Natural killer cell (primary cell): ENCODE measurements at regions not wholly inside any gene's neighbourhood (a gene's known extent, or its start where the extent isn't known, plus 50 kb on each side); places are given as distances from the start of the nearest gene placed in this dataset.

ENCODE experiments used
- ATAC-seq, 3 donors: fragments of 150-1000 bp in 2 of 3; fragments of 200-7000 bp in 1 of 3; cut with Tn5 transposase; 1 replicate in 1 of 3; 2 replicates in 2 of 3; pipeline ENCODE4 v1.10.0; 2021; ENCODE audit warnings: mild to moderate bottlenecking in 2 of 3, moderate library complexity in 2 of 3
- DNase-seq, 2 donors: peaks; one replicate each; pipeline versions ENCODE4 v3.0.0 to v3.0.0-alpha.2; 2013 to 2021; ENCODE audit warnings: mixed read lengths in 1 of 2
- H3K27ac ChIP-seq: one replicate; pipeline ENCODE4 v1.5.1; 2013; ENCODE audit warnings: mild to moderate bottlenecking, low read length
- H3K27me3 ChIP-seq: one replicate; pipeline ENCODE4 v1.6.1; 2013; ENCODE audit warnings: low read length; ENCODE audit not compliant: control insufficient read depth, insufficient read depth
- H3K36me3 ChIP-seq: one replicate; pipeline ENCODE4 v1.6.1; 2013; ENCODE audit warnings: low read length; ENCODE audit not compliant: control insufficient read depth, insufficient read depth
- H3K4me1 ChIP-seq: one replicate; pipeline ENCODE4 v1.6.1; 2013; ENCODE audit warnings: low read length; ENCODE audit not compliant: control insufficient read depth, insufficient read depth
- H3K4me3 ChIP-seq: one replicate; pipeline ENCODE4 v1.5.1; 2013; ENCODE audit warnings: low read length
- H3K9me3 ChIP-seq: one replicate; pipeline ENCODE4 v1.6.1; 2013; ENCODE audit warnings: low read length; ENCODE audit not compliant: control insufficient read depth, insufficient read depth
- H3K27ac Mint-ChIP-seq, 2 donors: one replicate each; pipeline ENCODE4 v1.8.0; 2022; ENCODE audit warnings: mild to moderate bottlenecking in 2 of 2, mixed read lengths in 2 of 2, moderate library complexity in 1 of 2
- H3K27me3 Mint-ChIP-seq, 2 donors: one replicate each; pipeline ENCODE4 v1.8.0; 2022; ENCODE audit warnings: low read depth in 2 of 2, mixed read lengths in 2 of 2
- H3K36me3 Mint-ChIP-seq: one replicate; pipeline ENCODE4 v1.8.0; 2022; ENCODE audit warnings: mixed read lengths
- H3K4me1 Mint-ChIP-seq, 2 donors: one replicate each; pipeline ENCODE4 v1.8.0; 2022; ENCODE audit warnings: mixed read lengths in 2 of 2
- H3K4me3 Mint-ChIP-seq: one replicate; pipeline ENCODE4 v1.8.0; 2022; ENCODE audit warnings: mild to moderate bottlenecking, moderate library complexity, mixed read lengths
- H3K9me3 Mint-ChIP-seq, 2 donors: one replicate each; pipeline ENCODE4 v1.8.0; 2022; ENCODE audit warnings: mixed read lengths in 2 of 2
- CTCF ChIP-seq: fragments of 200-600 bp; IDR thresholded peaks from one replicate; pipeline ENCODE4 v1.8.0; 2022; ENCODE audit warnings: antibody characterized with exemption
- WGBS: methylation state at CpG from one replicate; pipeline ENCODE4 v1.1.7; 2013; ENCODE audit warnings: missing lambda C conversion rate; ENCODE audit not compliant: insufficient coverage; 5-methylcytosine and 5-hydroxymethylcytosine counted together
- intact Hi-C: fragments of 100-400 bp; cut with micrococcal nuclease; formaldehyde crosslinking; loops from one replicate; pipeline ENCODE4 v1.14.2; 2022

GRCh38 chr7:42700406-42701327, 211.2 kb downstream of the C7orf25 start:
- Mint-ChIP-seq H3K4me1 (no peaks in the 10 kb centered on the region), H3K27me3 (peaks cover 0 to 3% of the 10 kb centered on the region in 2 donors), H3K36me3 (no peaks in the 10 kb centered on the region), H3K4me3 (no peak overlapping the region), H3K27ac (no peak overlapping the region), H3K9me3 (no peaks in the 10 kb centered on the region)
- 92% methylated on average over 5 of the region's 6 CpGs for WGBS
- intact Hi-C loops: no loop called here
- no peak for DNase-seq
- Histone ChIP-seq H3K4me1 (no peaks in the 10 kb centered on the region), H3K27me3 (no peaks in the 10 kb centered on the region), H3K27ac (no peak overlapping the region), H3K4me3 (no peak overlapping the region), H3K36me3 (no peaks in the 10 kb centered on the region), H3K9me3 (no peaks in the 10 kb centered on the region)
- TF ChIP-seq CTCF: no peak
- ATAC-seq: no peak

- Mint-ChIP-seq H3K9me3 (no peaks in the 10 kb centered on the region), H3K4me3 (no peak overlapping the region), H3K27me3 (peaks cover 3 to 5% of the 10 kb centered on the region in 2 donors), H3K36me3 (no peaks in the 10 kb centered on the region), H3K4me1 (no peaks in the 10 kb centered on the region), H3K27ac (no peak overlapping the region)
- no peak overlapping the region for H3K4me3 ChIP-seq
- no peak for TF ChIP-seq CTCF
- no peak for ATAC-seq
- DNase-seq: no peak
- intact Hi-C loops: no loop called here
- H3K27ac ChIP-seq: no peak overlapping the region
- H3K27me3 ChIP-seq: no peaks in the 10 kb centered on the region
- no peaks in the 10 kb centered on the region for H3K36me3 ChIP-seq
- H3K9me3 ChIP-seq: no peaks in the 10 kb centered on the region
- WGBS: 76% methylated on average over 10 of the region's 11 CpGs
- H3K4me1 ChIP-seq: no peaks in the 10 kb centered on the region
Measured at GRCh38 chr7:42699380-42700178, 212.3 kb downstream of the C7orf25 start.

- DNase-seq: no peak
- TF ChIP-seq CTCF: no peak
- Histone ChIP-seq H3K27me3 (no peaks in the 10 kb centered on the region), H3K4me1 (no peaks in the 10 kb centered on the region), H3K9me3 (no peaks in the 10 kb centered on the region), H3K4me3 (no peak overlapping the region), H3K27ac (no peak overlapping the region), H3K36me3 (no peaks in the 10 kb centered on the region)
- no peaks in the 10 kb centered on the region for H3K36me3 Mint-ChIP-seq
- H3K4me3 Mint-ChIP-seq: no peak overlapping the region
- no peaks in the 10 kb centered on the region for H3K9me3 Mint-ChIP-seq
- no peaks in the 10 kb centered on the region for H3K4me1 Mint-ChIP-seq
- ATAC-seq: no peak
- peaks cover 3 to 5% of the 10 kb centered on the region in 2 donors for H3K27me3 Mint-ChIP-seq
- 89% methylated on average over 6 of the region's 7 CpGs for WGBS
- no peak overlapping the region for H3K27ac Mint-ChIP-seq
- intact Hi-C loops: no loop called here
Measured at GRCh38 chr7:42698600-42699374, 213.1 kb downstream of the C7orf25 start.
